GM18868 (cell line): ENCODE measurements at regions not wholly inside any gene's neighbourhood (a gene's known extent, or its start where the extent isn't known, plus 50 kb on each side); places are given as distances from the start of the nearest gene placed in this dataset.
"Not testable (repeated sequence)": the region's sequence is repeated elsewhere in the genome, so short reads cannot be mapped to it uniquely, and the experiment has no call there.

Source experiments
- ATAC-seq: cut with Tn5 transposase; IDR thresholded peaks from one replicate; pipeline ENCODE4 v1.9.1; 2021; ENCODE audit warnings: mild to moderate bottlenecking, moderate library complexity; ENCODE audit not compliant: unreplicated experiment

DNA sequence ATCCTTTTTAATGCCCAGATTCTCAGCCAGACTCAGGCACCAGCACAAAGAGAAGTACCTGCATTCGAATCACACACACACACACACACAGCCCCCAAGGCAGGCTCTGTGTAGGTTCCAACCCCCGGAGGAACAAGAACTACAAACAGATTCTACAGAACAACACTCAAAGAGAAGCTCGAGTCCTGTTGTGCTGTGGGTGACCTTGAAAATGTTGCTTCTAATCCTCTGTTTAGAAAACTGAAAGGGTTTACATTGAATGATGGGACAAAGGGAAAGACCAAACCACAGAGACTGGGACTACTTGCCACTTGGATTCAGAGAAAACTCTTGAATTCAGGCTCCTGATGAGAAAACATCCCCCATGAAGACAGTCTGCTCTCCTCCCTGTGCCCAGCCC is 568.8 kb upstream of the C16orf82 start:
- ATAC-seq, result no peak

DNA sequence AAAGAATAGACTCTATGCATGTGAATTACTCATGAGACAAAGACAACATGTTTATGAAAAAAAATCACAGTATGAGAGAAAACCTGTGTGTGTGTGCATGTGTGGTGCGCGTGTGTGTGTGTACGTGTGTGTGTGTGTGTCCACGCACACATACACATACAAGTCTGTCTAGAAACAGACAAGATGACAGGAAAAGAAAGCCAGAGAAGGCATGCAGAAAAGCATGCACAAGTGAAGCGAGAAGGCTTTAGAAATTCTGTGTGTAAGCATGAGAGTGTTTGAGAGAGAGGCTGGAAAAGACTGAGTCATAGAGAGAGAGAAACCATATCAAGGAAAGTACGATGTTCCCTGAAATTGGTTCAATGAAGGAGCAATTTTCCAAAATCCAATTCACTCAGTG is 566.4 kb upstream of the C16orf82 start:
- ATAC-seq, result no peak

DNA sequence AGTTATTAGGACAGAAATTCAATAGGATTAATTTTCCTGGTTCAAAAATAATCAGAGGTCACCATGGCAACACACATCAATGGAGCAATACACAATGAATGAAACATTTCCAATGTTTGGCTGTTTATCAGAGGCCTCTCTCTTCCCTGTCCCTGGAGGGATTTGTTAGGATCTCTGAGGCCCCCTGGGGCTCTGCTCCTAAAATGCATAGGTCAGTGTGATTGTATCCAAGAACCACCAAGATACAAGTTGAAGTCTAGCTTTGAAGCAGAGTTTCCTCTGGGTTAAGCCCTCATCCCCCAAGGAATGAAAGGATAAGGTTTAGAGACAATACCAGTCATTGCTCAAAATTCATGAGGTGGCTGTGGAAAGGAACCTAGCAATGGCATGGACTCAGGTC is 561.2 kb upstream of the C16orf82 start:
- ATAC-seq, result no peak

- ATAC-seq, result not testable (repeated sequence)
Measured at GRCh38 chr16:26508946-26509345, 557.8 kb upstream of the C16orf82 start.

DNA sequence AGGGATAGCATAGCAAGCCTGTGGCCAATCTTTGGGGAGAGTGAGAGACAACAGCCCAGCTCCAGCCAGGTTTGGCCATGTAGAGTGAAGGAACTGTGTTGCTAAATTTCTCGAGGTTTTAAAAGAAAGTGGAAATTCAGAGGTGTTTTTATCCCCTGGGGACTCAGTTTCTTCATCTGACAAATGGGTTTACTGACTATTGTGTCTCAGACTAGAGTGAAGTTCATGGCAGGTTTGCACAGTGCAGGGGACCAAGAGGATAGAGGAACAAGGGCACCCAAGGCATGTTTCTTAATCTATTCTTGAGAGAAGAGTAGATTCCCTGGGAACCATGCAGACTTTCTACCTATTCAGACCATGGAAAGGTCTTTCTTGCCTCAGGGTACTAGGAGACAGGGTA is 555.8 kb upstream of the C16orf82 start:
- ATAC-seq, result no peak

DNA sequence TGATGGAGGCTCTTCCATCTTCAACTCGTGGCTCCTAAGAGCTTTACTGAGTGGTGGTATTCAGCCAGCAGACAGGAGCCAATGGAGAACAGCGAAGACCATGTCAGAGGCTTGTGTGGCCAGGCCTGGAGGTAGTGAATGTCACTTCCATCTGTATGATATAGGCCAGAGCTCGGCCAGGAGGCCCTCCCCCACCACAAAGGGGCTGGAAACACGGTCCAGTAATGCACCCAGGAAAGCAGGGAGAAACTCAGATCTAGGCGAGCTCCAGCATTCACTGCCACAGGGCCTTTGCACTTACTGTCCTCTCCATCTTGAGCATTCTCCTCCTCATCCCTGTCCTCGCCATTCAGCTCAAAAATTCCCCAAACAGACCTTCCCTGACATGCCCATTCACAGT is 555.3 kb upstream of the C16orf82 start:
- no peak for ATAC-seq

- no peak for ATAC-seq
Measured at GRCh38 chr16:26521626-26522025, 545.1 kb upstream of the C16orf82 start.

DNA sequence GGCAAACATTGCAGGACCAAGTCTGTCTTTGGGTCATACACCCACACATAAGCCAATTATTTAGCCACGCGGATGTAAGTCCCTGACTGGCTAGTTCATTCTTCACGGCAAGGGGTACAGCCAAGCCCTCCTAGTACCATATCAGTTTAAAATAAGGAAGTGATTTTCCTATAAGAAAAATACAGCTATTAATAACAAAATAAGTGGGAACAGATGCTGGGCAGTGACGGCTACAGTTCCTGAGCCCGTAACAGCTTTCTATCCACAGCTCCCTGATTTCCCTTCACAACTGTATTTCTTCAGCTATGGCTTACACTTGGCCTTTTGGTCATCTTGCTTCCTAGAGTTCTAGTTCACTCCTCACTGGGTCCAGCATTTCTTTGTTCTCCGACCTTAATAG is 542.4 kb upstream of the C16orf82 start:
- ATAC-seq, result no peak

GRCh38 chr16:26524846-26525245 is 541.9 kb upstream of the C16orf82 start:
- ATAC-seq, result no peak

DNA sequence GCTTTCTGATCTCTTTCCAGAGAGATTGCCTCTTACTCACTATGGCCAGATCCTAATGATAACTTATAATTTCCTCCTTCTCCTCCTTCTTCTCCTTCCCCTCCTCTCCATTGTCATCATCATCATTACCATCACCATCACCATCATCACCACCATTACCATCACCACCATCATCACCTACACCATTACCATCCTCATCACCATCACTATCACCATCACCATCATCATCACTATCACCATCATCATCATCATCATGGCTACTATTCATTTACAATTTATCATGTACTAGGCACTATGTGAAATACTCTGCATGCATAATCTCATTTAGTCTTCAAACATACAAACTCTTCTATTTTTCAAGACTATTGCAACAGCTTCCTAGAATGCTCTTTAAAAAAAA is 540.9 kb upstream of the C16orf82 start:
- no peak for ATAC-seq

DNA sequence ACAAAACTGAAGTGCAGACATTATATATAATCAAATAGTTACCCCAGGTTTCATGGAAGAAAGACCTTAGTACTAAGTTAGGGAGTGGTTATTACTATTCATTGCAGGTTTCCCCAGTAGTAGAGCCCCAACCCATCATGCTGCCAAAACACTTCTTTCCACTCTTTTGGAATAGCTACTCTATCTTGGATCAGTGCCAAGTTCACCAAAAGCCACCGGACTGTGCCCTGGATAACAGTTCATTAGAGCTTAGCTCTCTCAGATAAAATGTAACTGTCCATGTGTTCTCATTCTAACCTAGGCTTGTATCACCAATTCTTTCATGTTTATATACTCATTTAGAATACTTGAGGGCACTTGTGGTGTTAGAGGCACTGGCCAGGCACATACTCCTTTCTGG is 540.1 kb upstream of the C16orf82 start:
- no peak for ATAC-seq

GRCh38 chr16:26530584-26531289 is 536.0 kb upstream of the C16orf82 start:
- ATAC-seq, result no peak

- ATAC-seq, result no peak
Measured at GRCh38 chr16:26531290-26531730, 535.4 kb upstream of the C16orf82 start.

GRCh38 chr16:26532456-26532855 is 534.3 kb upstream of the C16orf82 start:
- ATAC-seq, result no peak

- no peak for ATAC-seq
Measured at GRCh38 chr16:26542198-26542597, 524.5 kb upstream of the C16orf82 start.

DNA sequence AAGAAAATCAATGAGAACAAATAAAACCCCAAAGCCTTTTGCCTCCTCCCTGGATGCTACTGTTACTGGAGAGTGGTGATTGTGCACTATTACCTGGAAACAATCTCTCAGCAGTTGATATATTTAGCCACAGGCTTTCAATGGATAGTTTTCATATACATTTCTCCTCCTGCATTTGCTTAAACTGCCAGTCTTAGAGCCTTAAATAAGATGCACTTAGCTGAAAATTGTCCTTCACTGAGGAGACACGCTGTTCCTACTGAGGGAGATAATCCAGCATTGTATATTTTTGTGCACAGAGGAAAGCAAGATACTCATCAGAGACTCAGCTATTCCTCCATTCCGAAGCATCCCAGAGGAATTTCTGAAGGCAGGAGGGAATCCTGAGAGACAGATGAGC is 520.2 kb upstream of the C16orf82 start:
- ATAC-seq, result no peak

- no peak for ATAC-seq
Measured at GRCh38 chr16:26547681-26548080, 519.0 kb upstream of the C16orf82 start.

DNA sequence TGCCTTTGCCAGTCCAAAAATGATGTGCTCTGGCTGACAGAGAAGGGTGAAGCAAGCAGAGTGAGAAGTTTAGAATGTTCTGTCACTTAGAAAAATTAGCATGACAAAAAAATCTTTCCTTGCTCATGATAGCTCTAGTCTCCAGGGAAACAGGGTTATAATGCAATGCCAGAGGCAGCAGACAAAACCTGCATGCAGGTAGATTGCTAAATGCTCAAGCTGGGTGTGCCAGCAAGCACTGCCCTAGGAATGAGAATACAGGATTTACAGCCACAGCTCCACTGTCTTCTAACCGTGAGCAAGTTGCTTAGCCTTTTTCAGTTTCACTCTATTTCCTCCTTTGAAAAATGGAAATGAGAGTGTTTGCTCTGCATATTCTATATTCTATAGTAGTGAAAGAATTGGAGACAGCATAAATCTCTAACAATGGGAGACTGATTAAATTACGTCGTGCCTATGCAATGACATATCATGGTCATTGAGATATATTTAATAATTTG is 516.6 kb upstream of the C16orf82 start:
- ATAC-seq, result no peak

GRCh38 chr16:26554030-26554429 is 512.7 kb upstream of the C16orf82 start:
- ATAC-seq, result no peak

GRCh38 chr16:26561303-26561702 is 505.4 kb upstream of the C16orf82 start:
- ATAC-seq, result no peak

GRCh38 chr16:26563018-26563417 is 503.7 kb upstream of the C16orf82 start:
- ATAC-seq, result no peak

GRCh38 chr16:26567356-26567755 is 499.4 kb upstream of the C16orf82 start:
- no peak for ATAC-seq

GRCh38 chr16:26569793-26570192 is 496.9 kb upstream of the C16orf82 start:
- no peak for ATAC-seq
